A549 (cell line): ENCODE measurements at regions not wholly inside any gene's neighbourhood (a gene's known extent, or its start where the extent isn't known, plus 50 kb on each side); places are given as distances from the start of the nearest gene placed in this dataset.

ENCODE experiments used
- ATAC-seq, 2 experiments: fragments of 200-7000 bp in 1 of 2; fragments of >200 bp in 1 of 2; cut with Nextera tagmentation in 1 of 2; cut with Tn5 transposase in 1 of 2; 3 replicates each; pipeline versions ENCODE4 v1.8.0 to v1.9.1; 2018 to 2020; ENCODE audit warnings: mild to moderate bottlenecking in 1 of 2, moderate library complexity in 1 of 2
- CTCF ChIA-PET: fragments of 300-600 bp; sonication (Branson Sonifier 250); formaldehyde crosslinking; extraction: SDS; loops from one replicate; lab custom pipeline; 2021; ENCODE audit warnings: antibody characterized with exemption, inconsistent platforms; lab: Yijun Ruan, JAX
- POLR2A ChIA-PET: fragments of 350-600 bp; formaldehyde crosslinking; extraction: SDS; loops from one replicate; lab custom pipeline; 2021; ENCODE audit warnings: antibody characterized with exemption, inconsistent platforms; lab: Yijun Ruan, JAX
- DNase-seq, 2 experiments: peaks; one replicate each; pipeline versions ENCODE4 v3.0.0 to v3.0.0-alpha.2; 2011 to 2016; ENCODE audit warnings: low read depth in 1 of 2, low spot score in 1 of 2
- FAIRE-seq: peaks from 2 replicates; lab custom pipeline; 2011; peaks lifted over from hg19 to GRCh38; lab: Jason Lieb, UNC
- H3K27ac ChIP-seq, 2 experiments: fragments of >200 bp; sonication (Bioruptor Twin); formaldehyde crosslinking; 3 replicates each; pipeline ENCODE4 v1.5.1; 2016 to 2017
- H3K4me1 ChIP-seq: fragments of >200 bp; sonication (Bioruptor Twin); formaldehyde crosslinking; 3 replicates; pipeline ENCODE4 v1.6.1; 2016
- H3K4me2 ChIP-seq: fragments of >200 bp; sonication (Bioruptor Twin); formaldehyde crosslinking; 3 replicates; pipeline ENCODE4 v1.6.1; 2016
- H3K4me3 ChIP-seq: fragments of >200 bp; sonication (Bioruptor Twin); formaldehyde crosslinking; 3 replicates; pipeline ENCODE4 v1.5.1; 2016
- H3K9me3 ChIP-seq: fragments of >200 bp; sonication (Bioruptor Twin); formaldehyde crosslinking; 3 replicates; pipeline ENCODE4 v1.6.1; 2016
- CHD2 ChIP-seq: fragments of 150-350 bp; IDR thresholded peaks from 2 replicates; pipeline ENCODE4 v1.6.1; 2014; ENCODE audit warnings: low read length; ENCODE audit not compliant: partially characterized antibody
- E2F6 ChIP-seq: IDR thresholded peaks from 2 replicates; pipeline ENCODE4 v1.6.1; 2012; ENCODE audit warnings: low read depth, borderline replicate concordance
- EHMT2 ChIP-seq: fragments of 200-600 bp; sonication (generic); IDR thresholded peaks from 2 replicates; pipeline ENCODE4 v1.6.1; 2016; ENCODE audit warnings: antibody characterized with exemption, low read depth, mild to moderate bottlenecking, moderate library complexity
- EP300 ChIP-seq, 2 experiments: fragments of >200 bp; sonication (Bioruptor Twin); formaldehyde crosslinking; IDR thresholded peaks; 2 replicates in 1 of 2; 3 replicates in 1 of 2; pipeline ENCODE4 v1.6.1; 2016 to 2017
- ESRRA ChIP-seq: fragments of 150-350 bp; IDR thresholded peaks from 2 replicates; pipeline ENCODE4 v1.6.1; 2014; ENCODE audit warnings: mild to moderate bottlenecking, low read length, borderline replicate concordance
- FOSL2 ChIP-seq, 2 experiments: fragments of 450-650 bp in 1 of 2; fragments of >200 bp in 1 of 2; sonication (Bioruptor Twin) in 1 of 2; formaldehyde crosslinking; IDR thresholded peaks; 2 replicates each; pipeline versions ENCODE4 v1.5.0 to v1.6.1; 2016 to 2020; ENCODE audit warnings: mild to moderate bottlenecking in 1 of 2, moderate library complexity in 1 of 2
- HES2 ChIP-seq: fragments of >200 bp; sonication (Bioruptor Twin); formaldehyde crosslinking; IDR thresholded peaks from 2 replicates; pipeline ENCODE4 v1.6.1; 2016
- HEYL ChIP-seq: fragments of 250-450 bp; sonication (Bioruptor Pico); IDR thresholded peaks from 2 replicates; pipeline ENCODE4 v1.8.0; 2021; ENCODE audit warnings: mild to moderate bottlenecking, moderate library complexity
- JUN ChIP-seq, 2 experiments: fragments of >200 bp; sonication (Bioruptor Twin); formaldehyde crosslinking; IDR thresholded peaks; 2 replicates in 1 of 2; 3 replicates in 1 of 2; pipeline ENCODE4 v1.6.1; 2016 to 2017
- MAFK ChIP-seq: fragments of 450-650 bp; IDR thresholded peaks from 2 replicates; pipeline ENCODE4 v1.6.1; 2014; ENCODE audit not compliant: partially characterized antibody
- MAZ ChIP-seq: fragments of 150-350 bp; IDR thresholded peaks from 2 replicates; pipeline ENCODE4 v1.6.1; 2014; ENCODE audit warnings: antibody characterized with exemption, low read depth, low read length, borderline replicate concordance
- MYC ChIP-seq: IDR thresholded peaks from 2 replicates; pipeline ENCODE4 v1.6.1; 2012; ENCODE audit warnings: mild to moderate bottlenecking, inconsistent platforms, low read length, improper control_type of control experiment, borderline replicate concordance
- NFE2L2 ChIP-seq: fragments of 150-350 bp; conservative IDR thresholded peaks from 2 replicates; pipeline ENCODE4 v1.6.1; 2014; ENCODE audit warnings: low read length
- NPAS2 ChIP-seq: fragments of 250-450 bp; sonication (Bioruptor Pico); IDR thresholded peaks from 2 replicates; pipeline ENCODE4 v1.8.0; 2022; ENCODE audit warnings: mild to moderate bottlenecking, moderate library complexity, borderline replicate concordance
- NR3C1 ChIP-seq: fragments of >200 bp; sonication (Bioruptor Twin); formaldehyde crosslinking; IDR thresholded peaks from 3 replicates; pipeline ENCODE4 v1.6.1; 2017
- POLR2A ChIP-seq: IDR thresholded peaks from 2 replicates; pipeline ENCODE4 v1.6.1; 2012; ENCODE audit warnings: mild to moderate bottlenecking, low read length
- RFX5 ChIP-seq: fragments of 450-650 bp; IDR thresholded peaks from 2 replicates; pipeline ENCODE4 v1.7.1; 2014; ENCODE audit warnings: antibody characterized with exemption, mild to moderate bottlenecking, moderate library complexity
- RNF2 ChIP-seq: fragments of 200-600 bp; sonication (generic); IDR thresholded peaks from 2 replicates; pipeline ENCODE4 v1.6.1; 2016; ENCODE audit warnings: low read depth, mild to moderate bottlenecking, antibody characterized with exemption, moderate library complexity, borderline replicate concordance
- SMC3 ChIP-seq: fragments of >200 bp; sonication (Bioruptor Twin); formaldehyde crosslinking; IDR thresholded peaks from 3 replicates; pipeline ENCODE4 v1.6.1; 2018; ENCODE audit warnings: inconsistent platforms
- SREBF2 ChIP-seq: fragments of 450-650 bp; IDR thresholded peaks from 2 replicates; pipeline ENCODE4 v1.6.1; 2014; ENCODE audit warnings: mild to moderate bottlenecking, moderate library complexity
- ZNF302 ChIP-seq: fragments of 250-450 bp; sonication (Bioruptor Pico); IDR thresholded peaks from 2 replicates; pipeline ENCODE4 v1.9.0; 2021; ENCODE audit warnings: inconsistent platforms, mild to moderate bottlenecking, moderate library complexity
- ZSCAN20 ChIP-seq: fragments of 250-450 bp; sonication (Bioruptor Pico); IDR thresholded peaks from 2 replicates; pipeline ENCODE4 v1.8.0; 2022; ENCODE audit warnings: mild to moderate bottlenecking, moderate library complexity
- WGBS: methylation state at CpG from one replicate; pipeline ENCODE4 v1.1.6; 2017; ENCODE audit errors: missing lambda C conversion rate; 5-methylcytosine and 5-hydroxymethylcytosine counted together
- TF ChIP-seq, protein P1 (sequence below): fragments of >200 bp; sonication (Bioruptor Twin); formaldehyde crosslinking; IDR thresholded peaks from 3 replicates; pipeline ENCODE4 v1.5.1; 2016

DNA sequence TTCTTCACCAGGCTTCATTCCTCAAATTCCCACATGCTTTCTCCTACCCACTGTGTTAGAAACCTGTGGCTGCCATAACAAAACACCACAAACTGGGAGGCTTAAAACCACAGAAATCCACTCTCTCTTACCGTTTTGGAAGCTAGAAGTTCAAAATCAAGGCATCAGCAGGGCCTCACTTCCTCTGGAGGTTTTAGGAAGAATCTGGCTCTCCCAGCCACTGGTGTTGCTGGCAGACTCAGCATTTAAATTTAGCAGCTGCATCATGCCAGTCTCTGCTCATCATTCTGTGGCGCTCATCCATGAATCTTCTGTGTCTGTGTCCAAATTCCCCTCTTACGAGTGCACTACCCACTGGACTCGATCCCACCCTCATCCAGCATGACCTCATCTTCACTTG lies 248.5 kb downstream of the ZNF516 start:
- no peaks in the 10 kb centered on the region for H3K4me1 ChIP-seq
- CTCF ChIA-PET, result interaction anchor here (0.6 kb wide), 1 partner anchor 460 kb away, joined by 3 read pairs; no protein-coding TSS in a partner anchor
- no peak for ATAC-seq

GRCh38 chr18:76234676-76235060 lies 260.4 kb downstream of the ZNF516 start:
- ChIA-PET CTCF (no interaction called here), POLR2A (no interaction called here)
- TF ChIP-seq JUN (IDR thresholded peaks at IDR 0.05), result no peak
- no peak for TF ChIP-seq NPAS2 (CRISPR knock-in tag)
- no peak for TF ChIP-seq MYC
- DNase-seq (no peak), ATAC-seq (no peak), FAIRE-seq (no peak)
- Histone ChIP-seq H3K4me2 (no peak overlapping the region), H3K4me1 (no peaks in the 10 kb centered on the region), H3K27ac (no peak overlapping the region), H3K9me3 (no peaks in the 10 kb centered on the region), H3K4me3 (no peak overlapping the region)
- whole genome bisulfite sequencing, result 19% methylated on average over 12 of the region's 12 CpGs

More for the DNA sequence above, 248.5 kb downstream of the ZNF516 start:
- whole genome bisulfite sequencing, result 27% methylated on average over 4 of the region's 4 CpGs
- Histone ChIP-seq H3K27ac (no peak overlapping the region), H3K9me3 (no peaks in the 10 kb centered on the region), H3K4me2 (no peak overlapping the region)
- TF ChIP-seq POLR2A (no peak), CHD2 (no peak), HEYL (no peak), MYC (no peak), RFX5 (no peak), NFE2L2 (no peak), ZSCAN20 (CRISPR knock-in tag) (no peak), ESRRA (no peak), SMC3 (no peak), MAZ (no peak), EP300 (IDR thresholded peaks at IDR 0.05) (no peak), HES2 (no peak), FOSL2 (IDR thresholded peaks at IDR 0.05) (no peak), FOSL2 (CRISPR knock-in tag; IDR thresholded peaks at IDR 0.05) (no peak), ZNF302 (no peak), NR3C1 (no peak), MAFK (no peak)
- TF ChIP-seq, protein P1, sequence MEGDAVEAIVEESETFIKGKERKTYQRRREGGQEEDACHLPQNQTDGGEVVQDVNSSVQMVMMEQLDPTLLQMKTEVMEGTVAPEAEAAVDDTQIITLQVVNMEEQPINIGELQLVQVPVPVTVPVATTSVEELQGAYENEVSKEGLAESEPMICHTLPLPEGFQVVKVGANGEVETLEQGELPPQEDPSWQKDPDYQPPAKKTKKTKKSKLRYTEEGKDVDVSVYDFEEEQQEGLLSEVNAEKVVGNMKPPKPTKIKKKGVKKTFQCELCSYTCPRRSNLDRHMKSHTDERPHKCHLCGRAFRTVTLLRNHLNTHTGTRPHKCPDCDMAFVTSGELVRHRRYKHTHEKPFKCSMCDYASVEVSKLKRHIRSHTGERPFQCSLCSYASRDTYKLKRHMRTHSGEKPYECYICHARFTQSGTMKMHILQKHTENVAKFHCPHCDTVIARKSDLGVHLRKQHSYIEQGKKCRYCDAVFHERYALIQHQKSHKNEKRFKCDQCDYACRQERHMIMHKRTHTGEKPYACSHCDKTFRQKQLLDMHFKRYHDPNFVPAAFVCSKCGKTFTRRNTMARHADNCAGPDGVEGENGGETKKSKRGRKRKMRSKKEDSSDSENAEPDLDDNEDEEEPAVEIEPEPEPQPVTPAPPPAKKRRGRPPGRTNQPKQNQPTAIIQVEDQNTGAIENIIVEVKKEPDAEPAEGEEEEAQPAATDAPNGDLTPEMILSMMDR, result no peak
- TF ChIP-seq, all 56 proteins: peak for 0
- FAIRE-seq (no peak), DNase-seq (no peak)
- POLR2A ChIA-PET, result no interaction called here
- H3K4me3 ChIP-seq, result no peak overlapping the region

GRCh38 chr18:76233876-76234675 lies 261.0 kb downstream of the ZNF516 start:
- FAIRE-seq, result no peak

More at GRCh38 chr18:76233876-76234675, 261.0 kb downstream of the ZNF516 start:
- no peak for DNase-seq
- TF ChIP-seq RNF2 (no peak), EHMT2 (no peak), SMC3 (no peak), MAZ (no peak), MYC (no peak), E2F6 (no peak), SREBF2 (no peak)
- Histone ChIP-seq H3K4me2 (no peak overlapping the region), H3K9me3 (no peaks in the 10 kb centered on the region), H3K4me3 (no peak overlapping the region), H3K4me1 (no peaks in the 10 kb centered on the region), H3K27ac (no peak overlapping the region)
- WGBS, result 0% methylated on average over 5 of the region's 5 CpGs
- CTCF ChIA-PET, result interaction anchor here (1.2 kb wide), 1 partner anchor 12 kb away, joined by 3 read pairs; no protein-coding TSS in a partner anchor
- POLR2A ChIA-PET, result no interaction called here
- no peak for ATAC-seq
